RWPE1 (cell line): ENCODE measurements at regions not wholly inside any gene's neighbourhood (a gene's known extent, or its start where the extent isn't known, plus 50 kb on each side); places are given as distances from the start of the nearest gene placed in this dataset.

ENCODE experiments used
- CTCF ChIA-PET: fragments of 350-600 bp; sonication (Branson Sonifier 250); formaldehyde crosslinking; extraction: SDS; loops from one replicate; lab custom pipeline; 2021; lab: Yijun Ruan, JAX
- POLR2A ChIA-PET: fragments of 400-600 bp; formaldehyde crosslinking; extraction: SDS; loops from one replicate; lab custom pipeline; 2020; ENCODE audit warnings: antibody characterized with exemption; ENCODE audit not compliant: low non-redundant PET; lab: Yijun Ruan, JAX
- DNase-seq: peaks from one replicate; pipeline ENCODE4 v3.0.0; 2012; ENCODE audit warnings: low spot score
- H3K27ac ChIP-seq: fragments of 450-650 bp; 2 replicates; pipeline ENCODE4 v1.5.1; 2017
- CTCF ChIP-seq: fragments of 450-650 bp; conservative IDR thresholded peaks from 2 replicates; pipeline ENCODE4 v1.5.1; 2017; ENCODE audit warnings: low read depth, mild to moderate bottlenecking

- CTCF ChIA-PET, result interaction anchor here (0.5 kb wide), 1 partner anchor 137 kb away, joined by 3 read pairs; no protein-coding TSS in a partner anchor
- no peak for TF ChIP-seq CTCF
These were observed 137.7 kb downstream of the NEUROD6 start for GRCh38 chr7:31202801-31203200.

GRCh38 chr7:31192986-31193385 lies 140.9 kb downstream of the ADCYAP1R1 start:
- ChIA-PET CTCF (interaction anchor here (0.5 to 1.1 kb wide), 11 partner anchors 31 to 440 kb away, joined by 3 to 7 read pairs (median 4); no protein-coding TSS in a partner anchor), POLR2A (no interaction called here)
- peak; percentile 66 for DNase-seq

More at GRCh38 chr7:31202801-31203200, 137.7 kb downstream of the NEUROD6 start:
- no peak overlapping the region for H3K27ac ChIP-seq
- DNase-seq, result no peak
- POLR2A ChIA-PET, result no interaction called here

GRCh38 chr7:31190906-31191305 lies 138.8 kb downstream of the ADCYAP1R1 start:
- no peak for TF ChIP-seq CTCF
- CTCF ChIA-PET, result no interaction called here
- POLR2A ChIA-PET, result no interaction called here
- DNase-seq, result no peak
- H3K27ac ChIP-seq, result no peak overlapping the region

More at GRCh38 chr7:31192986-31193385, 140.9 kb downstream of the ADCYAP1R1 start:
- TF ChIP-seq CTCF, result peak; percentile 87
- no peak overlapping the region for H3K27ac ChIP-seq

GRCh38 chr7:31186202-31186601 lies 134.1 kb downstream of the ADCYAP1R1 start:
- DNase-seq, result no peak
- TF ChIP-seq CTCF, result no peak
- CTCF ChIA-PET, result interaction anchor here (0.7 kb wide), 1 partner anchor 326 kb away, joined by 4 read pairs; no protein-coding TSS in a partner anchor
- POLR2A ChIA-PET, result no interaction called here
- no peak overlapping the region for H3K27ac ChIP-seq

GRCh38 chr7:31175672-31176071 lies 123.6 kb downstream of the ADCYAP1R1 start:
- POLR2A ChIA-PET, result no interaction called here
- no peak overlapping the region for H3K27ac ChIP-seq
- DNase-seq, result peak; percentile 10
- 0 out of 2 replicates have a peak, but pooled peaks have one; percentile 6 for TF ChIP-seq CTCF
- CTCF ChIA-PET, result interaction anchor here (0.6 kb wide), 1 partner anchor 210 kb away, joined by 3 read pairs; no protein-coding TSS in a partner anchor

- no peak overlapping the region for H3K27ac ChIP-seq
- ChIA-PET CTCF (no interaction called here), POLR2A (no interaction called here)
- no peak for DNase-seq
- TF ChIP-seq CTCF, result no peak
These were observed 119.9 kb downstream of the ADCYAP1R1 start for GRCh38 chr7:31171984-31172383.
